GM19324 (cell line): ENCODE measurements at regions not wholly inside any gene's neighbourhood (a gene's known extent, or its start where the extent isn't known, plus 50 kb on each side); places are given as distances from the start of the nearest gene placed in this dataset.
"Not testable (repeated sequence)": the region's sequence is repeated elsewhere in the genome, so short reads cannot be mapped to it uniquely, and the experiment has no call there.

Experiments used
- ATAC-seq: cut with Tn5 transposase; IDR thresholded peaks from one replicate; pipeline ENCODE4 v1.9.1; 2021; ENCODE audit warnings: mild to moderate bottlenecking, moderate library complexity; ENCODE audit not compliant: unreplicated experiment, low FRiP score

DNA sequence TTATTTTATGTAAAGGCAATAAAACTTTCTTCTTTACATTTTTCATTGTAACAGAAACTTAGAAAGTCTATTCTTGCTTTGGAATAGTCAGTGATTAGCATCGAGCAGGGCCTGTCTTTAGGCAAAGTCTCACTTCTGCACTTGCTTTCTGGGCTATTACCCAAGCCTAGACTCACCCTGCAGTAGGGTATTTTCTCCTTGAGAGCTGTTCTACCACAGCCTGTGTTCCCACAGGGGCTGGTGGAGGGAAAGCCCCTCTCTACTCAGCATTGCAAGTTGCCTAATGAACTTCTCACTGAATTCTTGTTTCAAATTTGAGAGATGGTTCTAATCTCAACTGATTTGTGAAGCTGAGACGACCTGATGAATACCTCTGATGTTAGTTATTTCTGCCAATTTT, 111.7 kb upstream of the KLHL14 start:
- ATAC-seq, result peak; percentile 65

DNA sequence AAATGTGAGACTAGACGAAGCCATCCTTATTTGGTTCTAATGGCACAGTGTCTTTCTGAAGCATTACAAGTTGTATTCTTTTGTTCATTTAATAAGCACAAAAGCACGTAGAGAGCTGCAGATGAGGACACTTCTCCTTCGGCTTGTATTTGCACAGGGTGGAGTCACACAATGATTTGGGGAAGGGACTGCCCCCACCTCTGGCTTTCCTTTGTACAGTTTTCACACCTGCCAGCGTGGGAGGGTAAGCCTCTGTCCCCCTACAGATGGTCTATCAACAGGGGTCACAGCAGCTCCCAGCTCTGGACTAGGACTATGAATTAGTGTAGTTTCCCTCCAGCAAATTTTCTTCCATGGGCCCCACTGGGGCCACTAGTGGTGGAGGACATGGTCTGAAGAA, 108.2 kb upstream of the KLHL14 start:
- no peak for ATAC-seq

DNA sequence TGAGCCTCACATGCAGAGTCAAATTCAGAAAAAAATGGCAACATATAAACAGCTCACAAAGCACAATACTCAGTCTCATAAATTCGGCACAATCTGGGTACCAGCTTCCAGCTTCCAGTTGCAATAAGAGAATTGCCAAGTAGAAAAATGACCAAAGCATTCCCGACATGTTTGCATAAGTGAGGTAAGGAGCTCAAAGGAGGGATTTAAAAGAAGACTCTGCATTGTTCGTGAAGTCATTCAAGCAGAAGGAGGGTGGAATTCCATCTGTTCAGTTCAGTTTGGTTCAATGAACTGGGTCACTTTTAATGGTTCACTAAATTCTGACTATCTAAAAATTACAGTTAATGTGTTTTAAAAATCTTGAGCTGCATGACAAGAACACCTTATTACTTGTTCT, 106.7 kb upstream of the KLHL14 start:
- ATAC-seq, result no peak

DNA sequence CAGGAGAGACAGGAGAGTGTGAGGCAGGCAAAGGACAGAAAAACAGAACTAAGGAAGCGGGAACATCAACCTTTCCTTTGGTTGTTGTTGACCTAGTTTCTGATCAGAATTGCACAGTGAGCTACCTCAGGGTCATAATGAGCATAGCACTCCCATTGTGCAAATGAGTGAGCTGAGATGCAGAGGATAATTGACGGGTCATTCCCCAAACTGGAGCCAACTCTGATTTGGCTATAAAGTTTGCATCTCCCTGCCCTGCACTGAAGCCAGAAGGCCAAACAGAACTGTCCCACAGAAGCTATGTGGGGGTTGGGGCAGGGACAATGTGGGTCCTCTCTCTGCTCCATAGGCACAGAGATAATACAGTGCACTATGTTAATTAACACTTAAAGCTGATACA, 105.6 kb upstream of the KLHL14 start:
- no peak for ATAC-seq

DNA sequence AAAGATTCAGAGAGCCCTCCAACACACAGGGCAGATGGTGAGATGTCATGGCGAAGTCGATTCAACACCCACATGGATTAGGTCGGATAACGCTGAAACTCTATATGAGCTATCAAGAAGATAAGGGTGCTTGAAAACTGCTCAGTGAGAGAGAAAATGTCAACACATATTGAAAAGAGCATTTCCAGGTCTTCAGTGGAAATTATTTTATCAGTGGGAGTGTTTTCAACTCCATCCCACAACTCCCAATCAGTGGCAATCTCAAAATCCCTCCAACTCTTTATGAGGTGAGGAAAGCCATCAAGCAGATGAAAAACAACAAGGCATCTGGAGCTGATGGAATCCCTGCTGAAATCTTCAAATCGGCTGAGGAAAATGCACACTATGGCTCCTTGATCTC, 104.5 kb upstream of the KLHL14 start:
- ATAC-seq, result no peak

DNA sequence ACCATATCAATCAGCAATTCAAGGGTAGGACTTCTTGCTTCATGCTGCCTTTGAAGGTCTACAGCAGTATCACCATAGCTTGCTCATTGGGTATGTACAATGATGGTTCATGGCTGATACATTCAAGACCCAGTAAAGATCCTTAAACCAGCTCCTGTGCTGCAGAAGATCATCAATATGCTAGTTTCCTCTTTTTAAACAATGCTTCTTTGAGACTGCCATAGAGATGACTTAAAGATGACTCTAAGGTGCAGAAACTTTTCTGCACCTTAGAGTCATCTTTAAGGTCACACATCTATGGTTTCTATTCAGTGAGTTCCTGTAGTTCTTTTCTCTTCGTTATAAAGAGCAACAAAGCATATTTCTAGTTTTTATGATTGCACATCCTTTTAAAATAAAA, 102.8 kb upstream of the KLHL14 start:
- no peak for ATAC-seq

DNA sequence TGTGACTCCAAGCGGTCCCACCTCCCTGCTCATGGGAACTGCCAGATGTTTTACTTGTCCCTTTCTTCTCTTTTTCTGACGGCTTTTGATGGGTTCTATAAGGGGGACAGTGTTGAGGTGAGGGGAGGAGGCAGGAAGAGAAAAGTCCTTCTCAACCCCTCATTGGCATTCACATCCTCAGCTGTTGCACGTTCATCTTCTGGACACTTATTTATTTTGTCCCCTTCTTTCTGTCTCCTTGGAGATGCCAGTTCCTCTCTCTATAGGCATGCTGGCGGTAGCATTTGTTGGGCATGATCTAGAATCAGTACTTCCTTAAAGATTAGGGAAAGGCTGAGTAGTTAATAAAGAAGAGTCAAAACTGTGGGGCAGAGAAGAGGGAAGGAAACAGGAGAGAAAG, 99.0 kb upstream of the KLHL14 start:
- no peak for ATAC-seq

DNA sequence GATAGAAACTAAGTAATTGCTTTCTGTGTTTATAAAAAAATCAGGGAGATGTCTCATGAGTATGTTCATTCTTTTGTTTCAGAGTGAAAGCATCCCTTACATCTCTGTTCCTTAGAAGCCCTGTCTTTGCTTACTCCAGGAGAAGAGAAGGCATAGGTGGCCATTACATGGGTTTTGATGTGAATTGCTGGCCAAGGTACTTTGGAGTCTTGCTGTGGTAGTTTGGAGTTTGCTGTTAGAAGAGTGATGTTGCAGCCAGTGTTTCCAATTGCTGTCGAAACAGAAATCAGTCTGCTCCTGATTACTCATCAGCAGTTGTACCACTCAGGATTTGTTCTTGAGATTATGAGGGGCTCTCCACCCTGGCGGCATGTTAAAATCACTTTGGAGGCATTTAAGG, 97.8 kb upstream of the KLHL14 start:
- no peak for ATAC-seq

DNA sequence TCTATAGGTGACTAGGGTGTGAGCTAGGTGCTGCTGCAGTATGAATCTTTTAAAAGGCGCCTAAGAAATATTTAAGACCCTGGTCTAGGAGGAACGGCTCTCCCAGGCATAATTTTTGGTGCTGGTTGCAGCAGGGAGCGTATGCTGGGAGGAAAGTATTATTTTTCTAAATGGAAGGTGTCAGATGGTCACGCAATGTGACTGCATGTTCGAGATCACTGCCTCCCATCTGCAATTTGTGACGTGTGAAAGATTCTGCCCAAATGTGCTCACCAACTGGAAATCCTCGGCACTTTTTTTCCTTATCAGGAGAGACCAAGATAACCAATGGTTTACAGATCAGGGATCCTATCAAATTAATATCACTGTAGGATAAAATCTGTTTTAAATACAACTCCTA, 95.6 kb upstream of the KLHL14 start:
- ATAC-seq, result no peak

DNA sequence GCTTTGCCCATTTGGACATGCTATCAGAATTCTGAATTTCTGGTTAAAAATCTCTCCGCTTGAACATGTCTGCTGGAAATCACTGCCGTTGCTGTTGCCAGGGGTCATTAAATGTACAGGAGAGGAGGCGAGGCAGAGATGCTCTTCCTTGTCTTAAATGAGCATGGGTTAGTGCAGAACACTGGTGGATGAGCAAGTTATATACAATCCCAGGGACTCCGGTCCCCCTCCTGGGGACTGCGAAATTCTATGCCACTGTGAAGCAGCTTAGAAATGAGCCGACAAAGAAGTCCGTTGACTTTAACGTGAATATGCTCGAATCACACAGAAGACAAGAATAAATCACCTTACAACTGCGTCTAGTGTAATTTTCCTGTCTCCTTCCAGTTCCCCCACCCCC, 95.1 kb upstream of the KLHL14 start:
- ATAC-seq, result no peak

DNA sequence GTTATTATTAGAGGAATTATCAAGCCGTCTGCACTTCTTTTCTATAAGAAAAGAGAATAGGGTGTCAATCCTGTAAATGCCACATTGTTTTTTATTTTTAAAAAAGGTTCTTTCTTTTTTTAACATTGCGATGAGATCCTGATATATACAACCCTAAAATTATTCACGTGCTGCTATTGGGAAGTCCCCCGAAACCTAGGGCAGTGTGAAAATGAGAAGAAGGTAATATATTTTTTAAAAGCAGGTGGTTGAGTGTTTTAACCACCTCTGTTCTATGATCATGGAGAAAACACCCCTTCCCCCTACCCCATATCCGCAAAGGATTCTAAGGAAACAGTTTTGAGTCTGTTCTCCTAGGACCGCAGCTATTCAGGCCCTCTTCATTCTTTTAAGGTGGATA, 94.5 kb upstream of the KLHL14 start:
- ATAC-seq, result no peak

DNA sequence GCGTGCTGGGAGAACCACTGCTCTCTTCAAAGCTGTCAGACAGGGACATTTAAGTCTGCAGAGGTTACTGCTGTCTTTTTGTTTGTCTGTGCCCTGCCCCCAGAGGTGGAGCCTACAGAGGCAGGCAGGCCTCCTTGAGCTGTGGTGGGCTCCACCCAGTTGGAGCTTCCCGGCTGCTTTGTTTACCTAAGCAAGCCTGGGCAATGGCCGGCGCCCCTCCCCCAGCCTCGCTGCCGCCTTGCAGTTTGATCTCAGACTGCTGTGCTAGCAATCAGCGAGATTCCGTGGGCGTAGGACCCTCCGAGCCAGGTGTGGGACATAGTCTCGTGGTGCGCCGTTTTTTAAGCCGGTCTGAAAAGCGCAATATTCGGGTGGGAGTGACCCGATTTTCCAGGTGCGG, 89.2 kb upstream of the KLHL14 start:
- ATAC-seq, result not testable (repeated sequence)

DNA sequence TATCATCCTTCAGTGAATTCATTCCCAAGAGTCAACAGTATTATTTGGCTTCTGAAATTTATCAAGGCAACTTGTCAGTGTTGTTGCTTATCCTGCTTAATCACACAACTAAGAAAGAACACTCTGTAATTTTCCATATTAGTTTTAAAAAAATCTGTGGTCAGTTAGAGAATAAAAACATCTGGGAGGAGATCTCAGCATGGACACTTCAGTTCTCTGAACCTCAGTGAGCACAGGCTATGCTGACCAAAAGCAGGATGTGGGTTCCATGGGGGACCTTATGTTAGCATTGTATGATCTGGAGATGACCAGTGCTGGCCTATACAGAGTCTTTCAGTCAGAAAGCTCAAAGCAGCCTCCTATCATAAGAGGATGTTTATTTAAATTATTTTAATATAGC, 79.1 kb upstream of the KLHL14 start:
- ATAC-seq, result no peak

DNA sequence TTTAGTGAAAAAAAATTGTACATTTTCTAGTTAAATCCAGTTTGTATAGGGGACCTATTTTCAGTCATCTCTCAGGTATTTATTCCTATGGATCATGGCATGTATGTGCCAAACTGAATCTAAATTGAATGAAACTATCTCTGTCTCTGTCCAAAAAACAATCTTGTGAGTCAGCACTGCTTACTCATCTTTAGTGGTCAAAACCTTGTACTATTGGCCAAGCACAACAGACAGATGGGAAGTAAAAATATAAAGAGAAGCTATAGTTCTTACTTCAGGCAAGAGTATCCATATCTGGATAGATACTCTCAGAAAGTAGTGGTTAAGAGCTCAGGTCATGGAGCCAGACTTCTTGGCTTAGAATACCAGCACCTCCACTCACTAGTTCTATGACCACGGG, 76.0 kb upstream of the KLHL14 start:
- no peak for ATAC-seq

DNA sequence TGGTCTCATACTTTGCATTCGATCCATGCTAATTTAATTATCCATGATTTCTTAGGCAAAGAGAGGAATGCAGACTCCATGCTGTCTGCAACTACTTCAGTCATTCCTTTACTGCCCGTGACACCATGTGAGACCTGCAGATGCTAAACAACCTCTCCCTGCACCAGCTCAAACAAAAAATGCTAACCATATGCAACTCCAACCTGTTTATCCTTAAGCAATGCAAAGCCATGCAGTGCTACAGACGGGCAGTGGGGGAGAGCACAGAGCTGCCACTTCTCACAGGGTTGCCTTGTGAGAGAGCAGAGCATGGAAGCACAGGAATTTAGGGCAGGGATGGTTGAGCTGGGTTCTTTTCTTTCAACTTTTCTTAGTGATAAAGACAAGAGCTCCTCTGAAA, 74.9 kb upstream of the KLHL14 start:
- no peak for ATAC-seq

DNA sequence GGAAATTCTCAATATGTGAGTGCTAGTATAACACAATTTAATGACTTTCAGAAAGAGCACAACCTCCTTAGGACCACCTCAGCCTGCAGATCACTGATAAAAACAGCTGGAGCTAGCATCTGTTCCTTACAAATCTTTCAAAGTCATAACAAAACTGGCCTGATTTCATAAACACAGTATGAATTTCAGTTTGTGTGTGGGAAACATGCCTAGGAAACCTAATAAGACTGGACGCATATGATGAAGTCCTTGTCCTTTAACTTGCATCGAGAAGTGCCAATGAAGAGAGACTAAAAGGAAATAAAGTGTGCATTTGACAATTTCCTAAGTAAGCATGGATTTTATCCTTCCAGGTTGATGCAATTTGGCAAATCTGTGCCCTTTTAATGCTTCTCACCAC, 74.1 kb upstream of the KLHL14 start:
- ATAC-seq, result no peak

DNA sequence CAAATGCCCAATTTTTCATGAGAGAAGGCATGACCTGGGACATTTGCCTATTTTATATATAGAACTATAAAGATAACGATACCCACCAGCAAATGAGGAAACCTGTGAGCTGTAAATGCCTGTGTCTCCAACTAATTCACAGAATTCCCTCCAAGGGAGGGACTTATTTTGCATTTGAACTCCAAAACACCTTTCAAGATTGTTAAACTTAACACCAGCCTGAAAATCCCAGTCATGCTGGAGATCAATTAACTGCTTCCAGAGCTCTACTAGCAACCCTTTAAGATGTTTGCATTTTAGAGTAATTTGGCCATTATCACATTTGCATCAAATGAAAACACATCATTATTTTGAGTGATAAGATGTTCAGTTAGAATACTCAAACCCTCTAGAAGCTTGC, 68.1 kb upstream of the KLHL14 start:
- no peak for ATAC-seq

DNA sequence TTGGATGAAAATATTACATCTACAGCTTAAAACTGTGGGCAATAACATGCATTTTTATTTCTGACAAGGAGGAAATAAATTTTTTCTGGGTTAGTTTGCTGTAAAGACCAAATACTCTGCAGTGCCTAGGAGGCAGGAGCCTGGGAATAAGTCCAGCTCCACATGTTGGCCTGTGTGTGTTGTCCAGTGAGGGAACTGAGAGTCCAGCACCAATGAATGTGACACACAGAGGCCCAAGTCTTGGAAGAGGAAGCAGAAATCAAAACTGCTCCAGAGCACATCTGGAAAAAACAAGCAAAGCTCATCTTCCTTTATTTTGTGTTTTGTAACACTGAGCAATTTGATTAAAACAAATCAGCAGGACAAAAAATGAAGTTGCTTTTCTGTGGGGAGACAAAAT, 63.1 kb upstream of the KLHL14 start:
- ATAC-seq, result no peak

DNA sequence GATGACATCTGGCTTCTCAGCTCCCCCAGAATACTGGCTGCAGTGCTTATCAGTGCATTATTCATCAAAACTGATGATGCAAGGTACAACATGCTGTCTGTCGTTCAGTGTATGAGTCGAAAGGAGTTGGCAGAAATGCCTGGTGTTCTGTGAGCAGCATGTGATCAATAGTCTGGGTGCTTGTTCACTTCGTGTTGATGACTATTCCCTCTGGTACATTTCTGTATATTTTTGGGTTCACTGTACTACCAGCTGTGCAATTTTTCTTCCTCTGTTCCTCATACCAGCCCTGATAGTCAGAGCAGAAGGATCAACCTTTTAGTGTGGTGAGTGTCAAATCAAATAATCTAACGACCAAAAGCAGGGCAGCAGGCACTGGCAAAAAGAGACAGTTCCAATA, 59.0 kb upstream of the KLHL14 start:
- ATAC-seq, result no peak

DNA sequence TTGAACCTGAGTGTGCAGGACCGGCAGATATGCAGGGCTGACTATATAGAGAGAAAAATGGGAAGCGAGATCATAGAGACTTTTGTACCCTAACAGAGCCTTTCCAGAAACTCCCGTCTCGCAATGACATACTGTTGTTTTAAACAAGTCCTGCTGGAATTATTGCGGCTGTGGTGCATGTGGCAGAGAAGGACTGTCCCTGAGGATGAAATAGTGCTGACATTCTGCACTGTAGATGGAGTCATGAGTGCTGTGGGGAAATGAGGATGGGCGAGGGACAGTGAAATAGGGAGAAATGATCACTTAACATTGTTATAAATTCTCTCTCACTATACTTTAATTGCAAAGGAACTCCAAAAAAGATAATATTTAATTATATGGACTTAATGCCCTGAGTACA, 50.4 kb upstream of the KLHL14 start:
- no peak for ATAC-seq
